AG04450 (cell line): ENCODE measurements at regions not wholly inside any gene's neighbourhood (a gene's known extent, or its start where the extent isn't known, plus 50 kb on each side); places are given as distances from the start of the nearest gene placed in this dataset.
"Not testable (repeated sequence)": the region's sequence is repeated elsewhere in the genome, so short reads cannot be mapped to it uniquely, and the experiment has no call there.

Experiments used
- CTCF ChIA-PET: fragments of 300-600, 350-600 bp; formaldehyde crosslinking; extraction: SDS; loops from one replicate; lab custom pipeline; 2022; ENCODE audit warnings: antibody characterized with exemption, inconsistent platforms; lab: Charles Lee
- POLR2A ChIA-PET: fragments of 350-600 bp; formaldehyde crosslinking; extraction: SDS; loops from one replicate; lab custom pipeline; 2021; ENCODE audit warnings: antibody characterized with exemption, inconsistent platforms; lab: Yijun Ruan, JAX
- DNase-seq: peaks from one replicate; pipeline ENCODE4 v3.0.0-alpha.2; 2011; ENCODE audit warnings: low read depth, low spot score
- H3K27ac ChIP-seq: one replicate; pipeline ENCODE4 v1.5.1; 2012; ENCODE audit warnings: low read depth, low read length, control low read depth
- H3K27me3 ChIP-seq: one replicate; pipeline ENCODE4 v1.6.0; 2012; ENCODE audit warnings: low read length; ENCODE audit not compliant: control insufficient read depth, insufficient read depth
- H3K4me3 ChIP-seq: 2 replicates; pipeline ENCODE4 v1.5.1; 2011; ENCODE audit warnings: mild to moderate bottlenecking, low read depth, low read length, control low read depth
- H3K9me3 ChIP-seq: 2 replicates; pipeline ENCODE4 v1.5.1; 2012; ENCODE audit warnings: low read length; ENCODE audit not compliant: control insufficient read depth, insufficient read depth
- TF ChIP-seq, protein P1 (sequence below): IDR thresholded peaks from 2 replicates; pipeline ENCODE4 v1.5.1; 2011; ENCODE audit warnings: low read depth, low read length, control low read depth, inconsistent platforms

DNA sequence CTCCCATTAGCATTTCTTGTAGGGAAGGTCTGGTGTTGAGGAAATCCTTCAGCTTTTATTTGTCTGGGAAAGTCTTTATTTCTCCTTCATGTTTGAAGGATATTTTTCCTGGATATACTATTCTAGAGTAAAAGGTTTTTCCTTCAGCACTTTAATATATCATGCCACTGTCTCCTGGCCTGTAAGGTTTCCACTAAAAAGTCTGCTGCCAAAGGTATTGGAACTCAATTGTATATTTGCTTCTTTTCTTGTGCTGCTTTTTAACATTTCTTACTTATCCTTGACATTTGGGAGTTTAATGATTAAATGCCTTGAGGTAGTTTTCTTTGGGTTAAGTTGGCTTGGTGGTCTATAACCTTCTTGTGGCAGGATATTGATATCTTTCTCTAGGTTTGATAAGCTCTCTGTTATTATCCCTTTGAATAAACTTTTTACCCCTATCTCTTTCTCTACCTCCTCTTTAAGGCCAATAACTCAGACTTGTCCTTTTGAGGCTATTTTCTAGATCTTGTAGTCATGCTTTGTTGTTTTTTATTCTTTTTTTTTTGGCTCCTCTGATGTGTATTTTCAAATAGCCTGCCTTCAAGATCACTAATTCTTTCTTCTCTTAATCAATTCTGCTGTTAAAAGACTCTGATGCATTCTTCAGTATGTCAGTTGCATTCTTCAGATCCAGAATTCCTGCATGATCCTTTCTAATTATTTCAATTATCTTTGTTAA is 225.0 kb upstream of the ZNF217 start:
- DNase-seq: no peak
- ChIA-PET CTCF (interaction anchor here (1.4 kb wide), 1 partner anchor 98 kb away, joined by 4 read pairs; no protein-coding TSS in a partner anchor), POLR2A (no interaction called here)
- Histone ChIP-seq H3K27ac (no peak overlapping the region), H3K27me3 (no peaks in the 10 kb centered on the region), H3K4me3 (no peak overlapping the region), H3K9me3 (peaks cover 4% of the 10 kb centered on the region)
- TF ChIP-seq, protein P1, sequence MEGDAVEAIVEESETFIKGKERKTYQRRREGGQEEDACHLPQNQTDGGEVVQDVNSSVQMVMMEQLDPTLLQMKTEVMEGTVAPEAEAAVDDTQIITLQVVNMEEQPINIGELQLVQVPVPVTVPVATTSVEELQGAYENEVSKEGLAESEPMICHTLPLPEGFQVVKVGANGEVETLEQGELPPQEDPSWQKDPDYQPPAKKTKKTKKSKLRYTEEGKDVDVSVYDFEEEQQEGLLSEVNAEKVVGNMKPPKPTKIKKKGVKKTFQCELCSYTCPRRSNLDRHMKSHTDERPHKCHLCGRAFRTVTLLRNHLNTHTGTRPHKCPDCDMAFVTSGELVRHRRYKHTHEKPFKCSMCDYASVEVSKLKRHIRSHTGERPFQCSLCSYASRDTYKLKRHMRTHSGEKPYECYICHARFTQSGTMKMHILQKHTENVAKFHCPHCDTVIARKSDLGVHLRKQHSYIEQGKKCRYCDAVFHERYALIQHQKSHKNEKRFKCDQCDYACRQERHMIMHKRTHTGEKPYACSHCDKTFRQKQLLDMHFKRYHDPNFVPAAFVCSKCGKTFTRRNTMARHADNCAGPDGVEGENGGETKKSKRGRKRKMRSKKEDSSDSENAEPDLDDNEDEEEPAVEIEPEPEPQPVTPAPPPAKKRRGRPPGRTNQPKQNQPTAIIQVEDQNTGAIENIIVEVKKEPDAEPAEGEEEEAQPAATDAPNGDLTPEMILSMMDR: no peak

DNA sequence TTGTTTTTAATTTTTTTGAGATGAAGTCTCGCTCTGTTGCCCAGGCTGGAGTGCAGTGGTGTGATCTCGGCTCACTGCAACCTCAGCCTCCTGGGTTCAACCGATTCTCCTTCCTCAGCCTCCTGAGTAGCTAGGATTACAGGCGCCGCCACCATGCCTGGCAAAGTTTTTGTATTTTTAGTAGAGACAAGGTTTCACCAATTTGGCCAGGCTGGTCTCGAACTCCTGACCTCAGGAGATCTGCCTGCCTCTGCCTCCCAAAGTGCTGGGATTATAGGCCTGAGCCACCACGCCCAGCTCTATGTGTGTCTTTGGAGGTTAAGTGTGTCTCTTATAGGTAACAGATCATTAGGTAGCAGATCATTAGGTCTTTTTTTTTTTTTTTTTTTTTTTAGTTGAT is 223.9 kb upstream of the ZNF217 start:
- H3K9me3 ChIP-seq, H3K4me3 ChIP-seq, POLR2A ChIA-PET, DNase-seq, H3K27ac ChIP-seq, H3K27me3 ChIP-seq: not testable (repeated sequence)
- CTCF ChIA-PET: interaction anchor here (1.1 to 1.4 kb wide), 3 partner anchors 11 to 99 kb away, joined by 3 to 4 read pairs (median 3); no protein-coding TSS in a partner anchor

DNA sequence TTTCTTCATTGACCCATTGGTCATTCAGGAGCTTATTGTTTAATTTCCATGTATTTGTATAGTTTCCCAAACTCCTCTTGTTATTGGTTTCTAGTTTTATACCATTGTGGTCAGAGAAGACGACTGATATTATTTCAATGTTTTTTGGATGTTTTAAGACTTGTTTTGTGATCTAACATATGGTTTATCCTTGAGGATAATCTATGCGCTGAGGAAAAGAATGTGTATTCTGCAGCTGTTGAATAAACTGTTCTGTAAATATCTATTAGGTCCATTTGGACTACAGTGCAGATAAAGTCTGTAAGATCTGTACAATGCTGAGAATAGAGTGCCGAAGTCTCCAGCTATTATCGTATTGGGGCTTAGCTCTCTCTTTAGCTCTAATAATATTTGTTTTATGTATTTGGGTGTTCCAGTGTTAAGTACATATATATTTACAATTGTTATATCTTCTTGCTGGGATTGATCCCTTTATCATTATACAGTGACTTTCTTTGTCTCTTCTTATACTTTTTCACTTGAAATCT is 223.3 kb upstream of the ZNF217 start:
- Histone ChIP-seq H3K9me3 (peaks cover 4% of the 10 kb centered on the region), H3K4me3 (no peak overlapping the region), H3K27ac (no peak overlapping the region), H3K27me3 (no peaks in the 10 kb centered on the region)
- no peak for DNase-seq
- ChIA-PET CTCF (interaction anchor here (1.1 to 1.4 kb wide), 3 partner anchors 11 to 99 kb away, joined by 3 to 4 read pairs (median 3); no protein-coding TSS in a partner anchor), POLR2A (no interaction called here)
- TF ChIP-seq, protein P1: no peak

DNA sequence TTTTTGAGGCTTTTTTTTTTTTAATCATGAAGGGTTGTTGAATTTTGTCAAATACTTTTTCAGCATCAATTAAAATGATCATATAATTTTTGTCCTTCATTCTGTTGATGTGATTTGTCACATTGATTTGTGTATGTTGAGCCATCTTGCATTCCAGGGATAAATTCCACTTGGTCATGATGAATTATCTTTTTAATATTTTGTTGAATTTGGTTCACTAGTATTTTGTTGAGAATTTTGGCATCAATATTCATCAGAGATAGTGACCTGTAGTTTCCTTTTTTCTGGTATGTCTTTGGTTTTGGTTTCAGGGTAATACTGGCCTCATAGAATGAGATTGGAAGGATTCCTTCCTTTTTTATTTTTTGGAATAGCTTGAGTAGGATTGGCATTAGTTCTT is 221.9 kb upstream of the ZNF217 start:
- TF ChIP-seq, protein P1: no peak
- no peak for DNase-seq
- ChIA-PET CTCF (no interaction called here), POLR2A (no interaction called here)
- no peaks in the 10 kb centered on the region for H3K27me3 ChIP-seq
- H3K4me3 ChIP-seq: no peak overlapping the region
- peaks cover 4% of the 10 kb centered on the region for H3K9me3 ChIP-seq
- H3K27ac ChIP-seq: no peak overlapping the region

DNA sequence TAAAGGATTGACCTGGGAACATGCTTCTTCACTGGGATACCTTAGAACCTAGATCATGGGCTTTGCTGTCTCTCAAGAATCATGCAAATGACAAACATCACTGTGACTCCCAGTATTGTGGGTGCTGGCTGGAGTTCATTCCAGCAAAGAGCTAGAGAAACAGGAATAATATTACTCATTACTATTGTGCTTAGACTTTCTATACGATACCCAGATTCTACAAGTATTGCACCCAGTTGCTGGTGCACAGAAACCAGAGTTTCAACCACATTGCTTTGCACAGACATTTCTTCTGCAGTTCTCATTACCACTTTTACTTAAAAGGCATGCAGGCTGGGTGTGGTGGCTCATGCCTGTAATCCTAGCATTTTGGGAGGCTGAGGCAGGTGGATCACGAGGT is 220.4 kb upstream of the ZNF217 start:
- no peak for DNase-seq
- POLR2A ChIA-PET: no interaction called here
- CTCF ChIA-PET: no interaction called here
- H3K9me3 ChIP-seq: peaks cover under 1% of the 10 kb centered on the region
- TF ChIP-seq, protein P1: no peak
- H3K27me3 ChIP-seq: no peaks in the 10 kb centered on the region
- H3K4me3 ChIP-seq: no peak overlapping the region
- no peak overlapping the region for H3K27ac ChIP-seq
